ENCODE measurements at regions not wholly inside any gene's neighbourhood (a gene's known extent, or its start where the extent isn't known, plus 50 kb on each side); places are given as distances from the start of the nearest gene placed in this dataset.

- intact Hi-C loops (cut with DNase I): no loop called here
- no peaks in the 10 kb centered on the region for H3K9me3 ChIP-seq
- no peaks in the 10 kb centered on the region for H3K36me3 ChIP-seq
- no peak for DNase-seq (ENCODE audit: low spot score)
- H3K4me1 ChIP-seq (replicated peaks): no peaks in the 10 kb centered on the region
- H3K27ac ChIP-seq: no peak overlapping the region
- no peak overlapping the region for H3K4me3 ChIP-seq
- no peak for TF ChIP-seq POLR2A (IDR thresholded peaks at IDR 0.05)
- TF ChIP-seq, protein P1, sequence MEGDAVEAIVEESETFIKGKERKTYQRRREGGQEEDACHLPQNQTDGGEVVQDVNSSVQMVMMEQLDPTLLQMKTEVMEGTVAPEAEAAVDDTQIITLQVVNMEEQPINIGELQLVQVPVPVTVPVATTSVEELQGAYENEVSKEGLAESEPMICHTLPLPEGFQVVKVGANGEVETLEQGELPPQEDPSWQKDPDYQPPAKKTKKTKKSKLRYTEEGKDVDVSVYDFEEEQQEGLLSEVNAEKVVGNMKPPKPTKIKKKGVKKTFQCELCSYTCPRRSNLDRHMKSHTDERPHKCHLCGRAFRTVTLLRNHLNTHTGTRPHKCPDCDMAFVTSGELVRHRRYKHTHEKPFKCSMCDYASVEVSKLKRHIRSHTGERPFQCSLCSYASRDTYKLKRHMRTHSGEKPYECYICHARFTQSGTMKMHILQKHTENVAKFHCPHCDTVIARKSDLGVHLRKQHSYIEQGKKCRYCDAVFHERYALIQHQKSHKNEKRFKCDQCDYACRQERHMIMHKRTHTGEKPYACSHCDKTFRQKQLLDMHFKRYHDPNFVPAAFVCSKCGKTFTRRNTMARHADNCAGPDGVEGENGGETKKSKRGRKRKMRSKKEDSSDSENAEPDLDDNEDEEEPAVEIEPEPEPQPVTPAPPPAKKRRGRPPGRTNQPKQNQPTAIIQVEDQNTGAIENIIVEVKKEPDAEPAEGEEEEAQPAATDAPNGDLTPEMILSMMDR (IDR thresholded peaks at IDR 0.05): no peak
- peak; percentile 25 for TF ChIP-seq POLR2AphosphoS5 (IDR thresholded peaks at IDR 0.05)
- H3K27me3 ChIP-seq (replicated peaks; ENCODE audit: insufficient read depth): no peaks in the 10 kb centered on the region
- 20% methylated on average over 5 of the region's 5 CpGs for WGBS
Observed at GRCh38 chr5:56350597-56351170, 117.6 kb upstream of the ANKRD55 start.

- intact Hi-C loops (cut with DNase I): no loop called here
- 53% methylated on average over 3 of the region's 3 CpGs for WGBS
- DNase-seq (ENCODE audit: low spot score): no peak
- no peaks in the 10 kb centered on the region for H3K9me3 ChIP-seq
- no peak for TF ChIP-seq POLR2AphosphoS5 (IDR thresholded peaks at IDR 0.05)
- TF ChIP-seq, protein P1 (IDR thresholded peaks at IDR 0.05): no peak
- TF ChIP-seq POLR2A (IDR thresholded peaks at IDR 0.05): no peak
- no peaks in the 10 kb centered on the region for H3K36me3 ChIP-seq
- no peak overlapping the region for H3K4me3 ChIP-seq
- no peaks in the 10 kb centered on the region for H3K4me1 ChIP-seq (replicated peaks)
- no peaks in the 10 kb centered on the region for H3K27me3 ChIP-seq (replicated peaks; ENCODE audit: insufficient read depth)
- H3K27ac ChIP-seq: no peak overlapping the region
Observed at GRCh38 chr5:56350011-56350596, 117.0 kb upstream of the ANKRD55 start.

DNA sequence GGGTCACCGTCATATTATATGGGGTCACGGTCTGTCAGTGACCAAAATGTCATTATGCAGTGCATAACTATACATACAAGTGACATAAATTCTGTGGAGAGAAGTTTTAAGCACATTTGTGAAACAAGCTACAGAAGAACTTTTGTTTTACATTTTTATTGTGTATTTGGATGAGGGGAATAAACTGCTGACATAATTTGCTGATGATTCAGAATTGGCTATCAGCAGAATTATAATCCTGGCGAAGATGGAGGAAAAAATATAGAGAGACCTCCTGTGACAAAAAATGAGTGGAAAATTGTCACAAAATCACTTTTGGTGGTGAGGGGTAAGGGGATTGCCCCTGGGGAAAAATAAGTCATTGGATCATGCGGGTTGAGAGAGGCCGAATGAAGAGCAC is 116.3 kb upstream of the ANKRD55 start:
- H3K27ac ChIP-seq: no peak overlapping the region
- DNase-seq (ENCODE audit: low spot score): no peak
- 93% methylated on average over 5 of the region's 5 CpGs for WGBS

DNA sequence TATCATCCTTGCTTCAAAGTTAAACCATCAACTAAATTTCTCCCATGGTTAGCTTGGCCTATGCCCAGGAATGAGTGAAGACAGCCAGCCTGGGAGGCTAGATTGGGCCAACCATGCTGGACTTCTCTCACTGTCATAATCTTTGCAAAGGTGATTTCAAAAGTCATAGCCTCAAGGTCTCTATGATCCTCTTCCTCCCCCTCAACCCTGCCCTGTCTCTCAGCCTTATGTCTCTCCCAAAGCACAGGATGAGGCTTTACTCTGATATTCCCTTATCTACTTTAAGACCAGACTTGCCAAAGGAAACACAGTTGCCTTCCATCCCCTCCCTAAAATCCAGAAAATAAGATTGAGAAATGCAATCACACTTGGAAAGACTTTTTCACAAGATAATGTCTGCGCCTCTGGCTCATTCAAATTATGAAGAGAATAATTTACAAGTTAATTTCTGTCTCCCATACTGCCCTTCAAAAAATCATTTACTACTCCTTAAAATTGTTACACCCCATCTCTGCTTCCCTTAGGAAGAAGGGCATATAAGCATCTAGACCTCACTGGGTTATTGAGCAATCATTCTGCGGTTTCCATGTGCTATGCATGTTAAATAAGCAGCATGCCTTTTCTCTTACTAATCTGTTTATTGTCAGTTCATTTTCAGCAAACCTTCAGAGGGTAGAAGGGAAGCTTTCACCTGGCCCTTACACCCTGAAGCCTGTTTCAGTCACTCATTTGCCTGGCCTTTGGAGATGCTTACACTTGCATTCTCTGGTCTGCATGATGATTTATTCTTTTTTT is 113.8 kb upstream of the ANKRD55 start:
- Histone ChIP-seq H3K36me3 (no peaks in the 10 kb centered on the region), H3K9me3 (no peaks in the 10 kb centered on the region), H3K27ac (no peak overlapping the region), H3K27me3 (replicated peaks; ENCODE audit: insufficient read depth) (no peaks in the 10 kb centered on the region), H3K4me1 (replicated peaks) (no peaks in the 10 kb centered on the region), H3K4me3 (no peak overlapping the region)
- TF ChIP-seq POLR2A (IDR thresholded peaks at IDR 0.05) (no peak), POLR2AphosphoS5 (IDR thresholded peaks at IDR 0.05) (no peak)
- TF ChIP-seq, protein P1 (IDR thresholded peaks at IDR 0.05): no peak
- intact Hi-C loops (cut with DNase I): no loop called here
- DNase-seq (ENCODE audit: low spot score): no peak
- 91% methylated on average over 2 of the region's 2 CpGs for WGBS

More for the DNA sequence above, 116.3 kb upstream of the ANKRD55 start:
- H3K36me3 ChIP-seq: no peaks in the 10 kb centered on the region
- no peaks in the 10 kb centered on the region for H3K9me3 ChIP-seq
- no peaks in the 10 kb centered on the region for H3K27me3 ChIP-seq (replicated peaks; ENCODE audit: insufficient read depth)
- intact Hi-C loops (cut with DNase I): no loop called here
- H3K4me3 ChIP-seq: no peak overlapping the region
- no peaks in the 10 kb centered on the region for H3K4me1 ChIP-seq (replicated peaks)
- TF ChIP-seq POLR2A (IDR thresholded peaks at IDR 0.05) (no peak), POLR2AphosphoS5 (IDR thresholded peaks at IDR 0.05) (no peak)
- TF ChIP-seq, protein P1 (IDR thresholded peaks at IDR 0.05): no peak

All from prostate gland (tissue), 2 donors.